Liver (tissue), 8 donors: ENCODE measurements at regions not wholly inside any gene's neighbourhood (a gene's known extent, or its start where the extent isn't known, plus 50 kb on each side); places are given as distances from the start of the nearest gene placed in this dataset.

Experiments
- DNase-seq: peaks from one replicate; pipeline ENCODE4 v3.0.0-alpha.2; 2017; ENCODE audit warnings: low spot score
- H3K27ac ChIP-seq, 2 donors: one replicate each; pipeline ENCODE4 v1.7.0; 2013; ENCODE audit warnings: inconsistent platforms in 2 of 2, low read length in 2 of 2, control low read depth in 1 of 2, low read depth in 1 of 2, mild to moderate bottlenecking in 1 of 2
- H3K27me3 ChIP-seq, 4 donors: one replicate each; pipeline versions ENCODE4 v1.6.1 to v1.7.0; 2013; ENCODE audit warnings: low read length in 3 of 4, inconsistent platforms in 1 of 4, mild to moderate bottlenecking in 1 of 4, moderate library complexity in 1 of 4; ENCODE audit not compliant: control insufficient read depth in 4 of 4, insufficient read depth in 4 of 4
- H3K36me3 ChIP-seq, 4 donors: one replicate each; pipeline versions ENCODE4 v1.6.1 to v1.7.0; 2013; ENCODE audit warnings: low read length in 3 of 4, mild to moderate bottlenecking in 3 of 4, low read depth in 1 of 4, moderate library complexity in 1 of 4; ENCODE audit not compliant: control insufficient read depth in 4 of 4, insufficient read depth in 3 of 4
- H3K4me1 ChIP-seq, 4 donors: one replicate each; pipeline versions ENCODE4 v1.6.1 to v1.7.0; 2013; ENCODE audit warnings: low read length in 3 of 4, mild to moderate bottlenecking in 3 of 4, moderate library complexity in 1 of 4; ENCODE audit not compliant: control insufficient read depth in 4 of 4, insufficient read depth in 4 of 4
- H3K4me3 ChIP-seq, 3 donors: one replicate each; pipeline versions ENCODE4 v1.6.1 to v1.7.0; 2013; ENCODE audit warnings: low read length in 3 of 3, control low read depth in 1 of 3, low read depth in 1 of 3, mild to moderate bottlenecking in 1 of 3
- H3K9ac ChIP-seq, 2 donors: one replicate each; pipeline ENCODE4 v1.7.0; 2013; ENCODE audit warnings: low read length in 2 of 2, mild to moderate bottlenecking in 2 of 2, moderate library complexity in 2 of 2, control low read depth in 1 of 2, low read depth in 1 of 2
- H3K9me3 ChIP-seq, 4 donors: one replicate each; pipeline versions ENCODE4 v1.6.1 to v1.7.0; 2013; ENCODE audit warnings: low read length in 3 of 4; ENCODE audit not compliant: control insufficient read depth in 4 of 4
- ATF3 ChIP-seq: IDR thresholded peaks from 2 replicates; pipeline ENCODE4 v1.6.1; 2016; ENCODE audit warnings: antibody characterized with exemption
- CTCF ChIP-seq: fragments of 150-350 bp; IDR thresholded peaks from 2 replicates; pipeline ENCODE4 v1.5.1; 2017; ENCODE audit warnings: improper control_type of control experiment, low read depth, low read length; ENCODE audit not compliant: missing input control
- EGR1 ChIP-seq, 2 donors: IDR thresholded peaks; 2 replicates each; pipeline ENCODE4 v1.6.1; 2016 to 2018; ENCODE audit warnings: antibody characterized with exemption in 2 of 2, low read depth in 2 of 2
- FOXA1 ChIP-seq: IDR thresholded peaks from 2 replicates; pipeline ENCODE4 v1.6.1; 2016; ENCODE audit warnings: antibody characterized with exemption
- FOXA2 ChIP-seq: IDR thresholded peaks from 2 replicates; pipeline ENCODE4 v1.6.1; 2016; ENCODE audit warnings: antibody characterized with exemption
- GABPA ChIP-seq, 2 donors: IDR thresholded peaks in 1 of 2; conservative IDR thresholded peaks in 1 of 2; 2 replicates each; pipeline ENCODE4 v1.6.1; 2016; ENCODE audit warnings: antibody characterized with exemption in 2 of 2, mild to moderate bottlenecking in 1 of 2, moderate library complexity in 1 of 2
- HNF4A ChIP-seq, 2 donors: conservative IDR thresholded peaks; 2 replicates each; pipeline ENCODE4 v1.6.1; 2016; ENCODE audit warnings: antibody characterized with exemption in 2 of 2, mild to moderate bottlenecking in 2 of 2
- HNF4G ChIP-seq: IDR thresholded peaks from 2 replicates; pipeline ENCODE4 v1.6.1; 2016; ENCODE audit warnings: antibody characterized with exemption
- JUND ChIP-seq, 2 donors: IDR thresholded peaks; 2 replicates each; pipeline ENCODE4 v1.6.1; 2016; ENCODE audit warnings: antibody characterized with exemption in 2 of 2
- MAX ChIP-seq: IDR thresholded peaks from 2 replicates; pipeline ENCODE4 v1.6.1; 2016; ENCODE audit warnings: antibody characterized with exemption
- NR2F2 ChIP-seq: IDR thresholded peaks from 2 replicates; pipeline ENCODE4 v1.6.1; 2016; ENCODE audit warnings: antibody characterized with exemption
- RAD21 ChIP-seq, 2 donors: IDR thresholded peaks; 2 replicates each; pipeline ENCODE4 v1.6.1; 2016; ENCODE audit warnings: antibody characterized with exemption in 2 of 2, mild to moderate bottlenecking in 2 of 2
- REST ChIP-seq: IDR thresholded peaks from 2 replicates; pipeline ENCODE4 v1.6.1; 2016; ENCODE audit warnings: antibody characterized with exemption, mild to moderate bottlenecking
- RXRA ChIP-seq, 2 donors: IDR thresholded peaks; 2 replicates each; pipeline ENCODE4 v1.6.1; 2017 to 2018; ENCODE audit warnings: antibody characterized with exemption in 2 of 2, mild to moderate bottlenecking in 1 of 2
- SP1 ChIP-seq: IDR thresholded peaks from 2 replicates; pipeline ENCODE4 v1.6.1; 2018; ENCODE audit warnings: antibody characterized with exemption, mild to moderate bottlenecking
- TAF1 ChIP-seq: conservative IDR thresholded peaks from 2 replicates; pipeline ENCODE4 v1.6.1; 2016; ENCODE audit warnings: antibody characterized with exemption, mild to moderate bottlenecking
- YY1 ChIP-seq: IDR thresholded peaks from 2 replicates; pipeline ENCODE4 v1.6.1; 2016; ENCODE audit warnings: antibody characterized with exemption, mild to moderate bottlenecking
- ZBTB33 ChIP-seq: IDR thresholded peaks from 2 replicates; pipeline ENCODE4 v1.6.1; 2016; ENCODE audit warnings: antibody characterized with exemption
- WGBS: extraction: QIAGEN DNeasy Blood & Tissue Kit; methylation state at CpG from one replicate; pipeline ENCODE4 v1.1.7; 2013; 5-methylcytosine and 5-hydroxymethylcytosine counted together
- donor health status: healthy.
- donor health status: healthy.
- donor health status: healthy.
- donor health status: healthy.
- donor health status: healthy.

- no peak overlapping the region for H3K27ac ChIP-seq
- TF ChIP-seq HNF4A (conservative IDR thresholded peaks at IDR 0.05): no peak
- TF ChIP-seq NR2F2: no peak
- H3K4me1 ChIP-seq: no peaks in the 10 kb centered on the region
- no peak for DNase-seq
- no peak overlapping the region for H3K4me3 ChIP-seq
- no peaks in the 10 kb centered on the region for H3K36me3 ChIP-seq
- no peak overlapping the region for H3K9ac ChIP-seq
- H3K27me3 ChIP-seq: no peaks in the 10 kb centered on the region
- H3K9me3 ChIP-seq: no peaks in the 10 kb centered on the region
- WGBS: 77% methylated on average over 3 of the region's 3 CpGs
Observed at GRCh38 chr6:156432543-156432942, 344.6 kb upstream of the ARID1B start.

- Histone ChIP-seq H3K4me3 (no peak overlapping the region), H3K9me3 (no peaks in the 10 kb centered on the region), H3K4me1 (no peaks in the 10 kb centered on the region), H3K36me3 (no peaks in the 10 kb centered on the region), H3K27ac (no peak overlapping the region), H3K27me3 (no peaks in the 10 kb centered on the region), H3K9ac (no peak overlapping the region)
- no peak for DNase-seq
- WGBS: 55% methylated on average over 3 of the region's 3 CpGs
- TF ChIP-seq HNF4G (no peak), FOXA1 (no peak), FOXA2 (no peak), CTCF (no peak), HNF4A (conservative IDR thresholded peaks at IDR 0.05) (no peak), RXRA (IDR thresholded peaks at IDR 0.05) (no peak), GABPA (IDR thresholded peaks at IDR 0.05 in 1 of 2, conservative IDR thresholded peaks at IDR 0.05 in 1 of 2) (no peak), ATF3 (no peak), YY1 (no peak), NR2F2 (no peak), SP1 (no peak), ZBTB33 (no peak), TAF1 (no peak), REST (no peak), JUND (IDR thresholded peaks at IDR 0.05) (no peak), EGR1 (IDR thresholded peaks at IDR 0.05; ENCODE audit: low read depth in 2 of 2) (no peak), MAX (no peak), RAD21 (IDR thresholded peaks at IDR 0.05) (no peak)
Observed at GRCh38 chr6:156430386-156430785, 346.8 kb upstream of the ARID1B start.
